PC-3 (cell line): ENCODE measurements at regions not wholly inside any gene's neighbourhood (a gene's known extent, or its start where the extent isn't known, plus 50 kb on each side); places are given as distances from the start of the nearest gene placed in this dataset.

Source experiments
- CTCF ChIP-seq: fragments of 300-600 bp; sonication (generic); conservative IDR thresholded peaks from 2 replicates; pipeline ENCODE4 v1.5.1; 2017; ENCODE audit warnings: antibody characterized with exemption, low read depth, mild to moderate bottlenecking, low read length
- EZH2 ChIP-seq: fragments of 300-600 bp; sonication (generic); IDR thresholded peaks from one replicate; pipeline ENCODE4 v1.6.1; 2017; ENCODE audit warnings: antibody characterized with exemption, mild to moderate bottlenecking, low read length; ENCODE audit not compliant: unreplicated experiment
- EZH2phosphoT487 ChIP-seq: fragments of 300-600 bp; sonication (generic); IDR thresholded peaks from 2 replicates; pipeline ENCODE4 v1.6.1; 2018; ENCODE audit warnings: mild to moderate bottlenecking, antibody characterized with exemption, low read length, borderline replicate concordance

- TF ChIP-seq EZH2: no peak
- no peak for TF ChIP-seq CTCF
- TF ChIP-seq EZH2phosphoT487: no peak
These were observed 633.8 kb downstream of the NCAM2 start for GRCh38 chr21:21631961-21632360.
